CD4-positive, alpha-beta T cell treated with Interleukin-4 for 1 hour (primary cell): ENCODE measurements at regions not wholly inside any gene's neighbourhood (a gene's known extent, or its start where the extent isn't known, plus 50 kb on each side); places are given as distances from the start of the nearest gene placed in this dataset.

Source experiments
- DNase-seq, 2 donors: peaks; one replicate each; pipeline ENCODE4 v3.0.0-alpha.2; 2020 to 2022

GRCh38 chr1:221947731-221948130 is 205.8 kb upstream of the DUSP10 start:
- no peak for DNase-seq

DNA sequence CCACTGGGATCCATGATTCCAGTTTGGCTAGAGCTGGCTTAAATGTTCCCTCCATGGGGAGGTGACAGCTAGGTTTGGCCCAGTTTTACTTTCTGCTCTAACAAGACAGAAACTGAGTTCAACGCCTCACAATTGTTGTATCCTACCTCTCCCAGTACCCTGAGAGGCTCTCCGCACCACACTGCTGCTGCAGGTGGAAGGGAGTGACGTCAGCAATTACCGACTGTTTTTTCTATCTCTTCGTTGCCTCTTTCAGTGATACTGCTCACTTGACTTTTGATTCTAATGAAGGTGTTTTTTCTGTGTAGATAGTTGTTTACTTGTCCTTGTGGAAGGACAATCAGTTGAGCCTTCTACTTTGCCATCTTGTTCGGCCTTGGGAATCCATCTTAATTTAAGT is 204.9 kb upstream of the DUSP10 start:
- no peak for DNase-seq

- DNase-seq: no peak
Measured at GRCh38 chr1:221945669-221946068, 203.8 kb upstream of the DUSP10 start.

DNA sequence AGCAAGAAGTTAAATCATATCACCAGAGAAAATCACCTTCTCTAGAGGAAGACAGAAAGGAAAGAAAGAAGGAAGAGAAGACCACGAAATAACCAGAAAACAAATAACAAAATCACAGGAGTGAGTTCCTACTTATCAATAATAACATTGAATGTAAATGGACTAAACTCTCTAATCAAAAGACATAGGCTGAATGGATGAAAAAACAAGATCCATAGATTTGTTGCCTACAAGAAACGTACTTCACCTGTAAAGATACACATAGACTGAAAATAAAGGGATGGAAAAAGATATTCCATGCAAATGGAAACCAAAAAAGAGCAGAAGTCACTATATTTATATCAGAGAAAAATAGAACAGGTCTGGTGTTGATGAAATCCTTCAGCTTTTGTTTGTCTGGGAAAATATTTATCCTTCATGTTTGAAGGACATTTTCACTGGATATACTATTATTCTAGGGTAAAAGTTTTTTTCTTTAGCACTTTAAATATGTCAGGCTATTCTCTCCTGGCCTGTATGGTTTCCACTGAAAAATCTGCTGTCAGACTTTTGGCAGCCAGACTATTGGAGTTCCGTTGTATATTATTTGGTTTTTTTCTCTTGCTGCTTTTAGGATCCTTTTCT is 202.5 kb upstream of the DUSP10 start:
- DNase-seq: no peak

DNA sequence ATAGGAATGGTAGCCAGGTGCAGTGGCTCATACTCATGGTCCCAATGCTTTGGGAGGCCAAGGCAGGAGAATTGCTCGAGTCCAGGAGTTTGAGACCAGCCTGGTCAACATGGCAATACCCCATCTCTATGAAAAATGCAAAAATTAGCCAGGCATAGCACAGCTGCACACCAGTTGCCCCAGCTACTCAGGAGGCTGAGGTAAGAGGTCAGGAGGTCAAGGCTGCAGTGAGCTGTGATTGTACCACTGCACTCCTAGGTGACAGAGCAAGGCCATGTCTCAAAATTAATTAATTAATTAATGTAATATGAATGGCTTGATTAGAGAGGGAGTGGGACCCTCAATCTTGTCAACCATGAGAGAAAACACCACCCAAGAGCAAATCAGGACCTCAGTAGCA is 198.7 kb upstream of the DUSP10 start:
- no peak for DNase-seq

DNA sequence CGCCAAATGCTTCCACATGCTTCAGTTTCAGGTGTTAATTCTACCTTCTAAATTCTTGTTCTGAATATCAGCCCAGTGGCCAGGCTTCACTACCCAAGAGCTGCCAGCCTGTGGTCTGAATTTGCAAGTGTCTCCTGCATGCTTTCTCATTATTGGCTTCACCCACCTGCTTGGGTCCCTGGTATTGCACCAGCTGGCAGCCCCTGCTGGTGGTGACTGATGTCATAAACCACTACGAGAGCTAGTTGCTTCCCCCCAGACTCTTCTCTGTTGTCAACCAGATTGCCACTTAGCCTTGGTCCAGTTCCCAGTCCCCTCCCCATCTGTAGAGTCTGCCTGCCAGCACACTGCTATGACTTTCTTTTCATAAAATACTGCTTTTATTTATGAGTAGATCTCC is 197.7 kb upstream of the DUSP10 start:
- DNase-seq: peak in 1 of 2 donors; percentile 59

DNA sequence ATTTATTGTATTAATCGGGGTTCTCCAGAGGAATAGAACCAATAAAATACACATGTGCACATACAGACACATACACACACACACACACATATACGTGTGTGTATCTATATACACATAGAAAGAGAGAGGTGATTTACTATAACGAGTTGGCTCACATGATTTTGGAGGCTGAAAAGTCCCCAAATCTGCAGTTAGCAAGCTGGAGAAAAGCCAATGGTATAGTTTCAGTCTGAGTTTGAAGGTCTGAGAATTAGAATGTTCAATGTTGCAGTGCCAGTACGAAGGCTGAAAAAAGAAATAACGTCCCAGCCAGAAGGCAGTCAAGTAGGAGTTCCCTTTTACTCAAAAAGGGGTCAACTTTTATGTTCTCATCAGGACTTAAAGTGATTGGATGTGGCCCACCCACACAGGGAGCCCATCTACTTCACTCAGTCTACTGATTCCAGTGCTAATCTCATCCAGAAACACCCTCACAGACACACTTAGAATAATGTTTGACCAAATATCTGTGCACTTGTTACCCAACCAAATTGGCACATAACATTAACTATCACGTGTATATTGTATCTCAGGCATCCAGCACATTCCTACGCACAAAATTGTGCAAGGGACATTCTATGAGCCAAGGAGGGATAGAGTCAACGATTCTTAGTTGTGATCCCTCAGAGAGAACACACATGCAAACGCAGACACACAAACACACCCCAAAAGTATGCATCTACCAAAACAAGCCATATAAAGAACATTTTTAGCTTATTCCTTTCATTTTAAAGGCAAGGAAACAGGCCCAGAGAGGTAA is 195.5 kb upstream of the DUSP10 start:
- DNase-seq: no peak

DNA sequence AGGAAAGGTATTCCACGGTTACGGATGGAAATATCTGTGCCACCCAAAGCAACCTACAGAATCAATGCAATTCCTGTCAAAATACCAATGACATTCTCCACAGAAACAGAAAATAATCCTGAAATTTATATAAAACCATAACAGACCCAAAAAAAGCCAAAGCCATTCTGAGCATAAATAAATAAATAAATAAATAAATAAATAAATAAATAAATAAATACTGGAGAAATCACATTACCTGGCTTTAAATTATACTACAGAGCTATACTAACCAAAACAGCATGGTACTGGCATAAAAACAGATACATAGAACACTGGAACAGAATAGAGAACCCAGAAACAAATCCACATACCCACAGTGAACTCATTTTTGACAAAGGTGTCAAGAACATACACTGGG is 191.9 kb upstream of the DUSP10 start:
- no peak for DNase-seq

GRCh38 chr1:221926441-221926840 is 184.6 kb upstream of the DUSP10 start:
- no peak for DNase-seq

DNA sequence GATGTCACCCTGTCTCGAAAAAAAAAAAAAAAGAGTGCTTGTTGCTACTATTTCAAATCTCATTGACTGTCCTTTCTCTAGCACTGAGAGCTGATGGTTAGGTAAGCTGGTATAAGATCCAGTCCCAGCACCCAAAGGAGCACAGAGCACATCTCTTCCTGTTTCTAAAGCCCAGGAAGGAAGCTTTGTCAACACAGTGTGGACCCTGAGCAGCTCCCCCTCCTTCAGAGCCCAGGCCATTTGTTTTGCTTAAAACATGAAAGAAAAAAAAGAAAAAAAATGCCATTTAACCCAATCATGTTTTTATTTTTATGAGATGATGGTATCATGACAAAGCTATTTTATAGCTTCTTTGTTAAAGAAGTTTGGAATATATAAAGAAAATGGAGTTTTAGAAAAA is 184.1 kb upstream of the DUSP10 start:
- DNase-seq: no peak

DNA sequence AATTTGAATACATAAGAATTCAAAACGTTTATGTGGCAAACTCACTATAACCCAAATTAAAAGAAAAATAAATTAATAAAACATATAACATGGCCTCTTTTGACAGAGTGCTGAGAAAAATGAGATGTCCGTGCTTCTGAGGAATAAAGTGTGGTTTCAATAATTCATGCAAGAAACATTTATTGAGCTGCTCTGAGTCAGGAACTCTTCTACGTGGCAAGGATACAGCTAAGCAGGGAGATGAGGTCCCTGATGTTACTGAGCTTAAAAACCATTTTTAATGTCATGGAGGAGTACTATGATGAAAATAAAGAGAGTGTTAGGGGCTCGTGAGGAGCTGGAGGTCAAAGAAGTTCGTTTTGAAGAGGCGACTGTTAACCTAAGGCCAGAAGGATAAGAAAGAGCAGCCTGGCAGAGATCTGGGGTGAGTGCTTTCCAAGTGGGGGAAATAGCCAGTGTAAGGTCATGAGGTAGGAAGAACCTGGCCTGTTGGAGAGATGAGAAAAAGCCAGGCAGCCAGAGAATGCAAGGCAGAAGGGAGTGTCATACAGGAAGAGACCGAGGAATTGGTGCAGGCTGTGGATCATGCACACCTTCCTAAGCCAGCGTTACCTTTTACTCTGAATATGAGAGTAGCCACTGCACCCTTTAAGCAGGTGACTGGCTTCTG is 182.2 kb upstream of the DUSP10 start:
- no peak for DNase-seq

DNA sequence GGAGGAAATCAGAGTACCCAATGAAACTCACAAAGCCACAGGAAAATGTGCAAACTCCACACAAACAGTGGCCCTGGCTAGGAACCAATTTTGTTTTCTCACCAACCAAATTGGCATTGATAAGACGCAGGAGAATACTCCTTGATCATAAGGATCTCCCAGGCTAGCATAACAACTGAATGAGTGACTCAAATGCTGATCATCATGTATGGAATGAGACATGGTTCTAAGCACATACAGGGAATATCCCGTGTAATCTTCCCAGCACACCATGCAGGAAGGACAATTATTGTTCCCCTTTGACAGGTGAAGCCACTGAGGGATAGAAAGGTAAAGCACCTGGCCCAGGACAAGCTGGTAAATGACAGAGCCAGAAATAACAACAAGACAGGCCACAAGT is 180.0 kb upstream of the DUSP10 start:
- no peak for DNase-seq

- DNase-seq: no peak
Measured at GRCh38 chr1:221919743-221920142, 177.9 kb upstream of the DUSP10 start.

DNA sequence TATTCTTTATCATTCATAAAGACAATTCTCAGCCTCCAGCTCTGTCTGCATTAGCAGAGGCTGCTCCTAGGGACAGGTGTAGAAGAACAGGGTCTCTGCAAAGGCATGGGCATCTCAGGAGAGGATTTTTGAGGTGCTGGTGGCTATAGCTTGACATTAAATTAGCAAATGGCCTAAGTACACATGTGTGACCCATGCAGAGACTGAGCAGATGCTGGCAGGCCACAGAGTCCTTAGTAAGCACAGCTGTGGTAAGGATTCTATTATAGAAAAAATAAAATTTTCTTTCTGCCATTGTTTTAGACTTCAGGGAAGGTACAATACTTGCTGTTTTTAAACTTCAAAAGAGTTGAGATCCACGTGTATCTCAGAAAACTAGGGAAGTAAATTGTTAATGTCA is 177.5 kb upstream of the DUSP10 start:
- no peak for DNase-seq

DNA sequence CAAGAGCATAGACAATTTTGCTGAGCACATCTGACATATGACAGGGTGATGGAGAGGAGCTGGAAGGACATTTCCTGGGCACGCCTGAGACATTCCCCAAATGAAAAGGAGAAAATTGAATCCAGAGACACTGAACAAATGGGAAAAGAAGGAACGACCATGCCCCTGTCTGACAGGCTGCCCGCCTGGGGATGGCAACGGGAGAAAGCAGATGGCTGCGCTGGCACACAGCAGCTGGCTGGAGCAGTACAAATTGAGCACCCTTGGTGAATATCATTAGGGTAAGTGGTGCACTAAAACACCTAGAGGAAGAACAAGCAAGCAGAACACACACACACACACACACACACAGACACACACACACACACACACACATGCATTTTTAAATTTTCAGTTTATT is 174.3 kb upstream of the DUSP10 start:
- no peak for DNase-seq

GRCh38 chr1:221915764-221916163 is 173.9 kb upstream of the DUSP10 start:
- no peak for DNase-seq

- no peak for DNase-seq
Measured at GRCh38 chr1:221913351-221913892, 171.5 kb upstream of the DUSP10 start.

DNA sequence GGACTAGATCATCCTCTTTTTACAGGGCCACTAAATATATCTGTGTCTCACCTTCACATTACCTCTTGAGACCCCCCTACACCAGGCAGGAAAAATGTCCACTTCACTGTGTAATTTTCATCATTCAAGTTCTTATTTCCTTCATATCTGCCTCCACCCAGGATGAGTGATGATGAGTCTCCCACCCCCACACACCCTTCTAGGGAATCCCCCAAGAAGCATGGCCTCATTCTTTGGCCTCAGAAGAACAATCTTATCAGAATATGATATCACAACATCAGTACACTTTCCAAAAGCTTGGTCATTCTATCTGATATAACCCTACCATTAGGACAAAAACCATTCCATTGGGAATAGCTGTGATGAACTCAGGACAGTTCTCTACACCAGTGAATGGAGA is 170.3 kb upstream of the DUSP10 start:
- DNase-seq: no peak

DNA sequence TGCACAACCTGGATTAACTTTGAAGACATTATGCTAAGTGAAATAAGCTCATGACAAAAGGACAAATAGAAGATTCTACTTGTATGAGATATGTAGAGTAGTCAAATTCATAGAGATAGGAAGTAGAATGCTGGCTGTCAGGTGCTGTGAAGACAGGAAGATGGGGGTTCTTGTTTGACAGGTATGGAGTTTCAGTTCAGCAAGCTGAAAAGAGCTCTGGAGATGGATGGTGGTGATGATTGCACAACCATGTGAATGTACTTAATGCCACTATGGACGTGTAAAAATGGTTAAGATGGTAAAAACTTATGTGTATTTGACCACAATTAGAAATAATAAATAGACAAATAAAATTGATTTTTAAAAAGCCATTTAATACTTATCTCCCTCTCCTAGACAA is 169.8 kb upstream of the DUSP10 start:
- no peak for DNase-seq

- no peak for DNase-seq
Measured at GRCh38 chr1:221910222-221910621, 168.3 kb upstream of the DUSP10 start.

DNA sequence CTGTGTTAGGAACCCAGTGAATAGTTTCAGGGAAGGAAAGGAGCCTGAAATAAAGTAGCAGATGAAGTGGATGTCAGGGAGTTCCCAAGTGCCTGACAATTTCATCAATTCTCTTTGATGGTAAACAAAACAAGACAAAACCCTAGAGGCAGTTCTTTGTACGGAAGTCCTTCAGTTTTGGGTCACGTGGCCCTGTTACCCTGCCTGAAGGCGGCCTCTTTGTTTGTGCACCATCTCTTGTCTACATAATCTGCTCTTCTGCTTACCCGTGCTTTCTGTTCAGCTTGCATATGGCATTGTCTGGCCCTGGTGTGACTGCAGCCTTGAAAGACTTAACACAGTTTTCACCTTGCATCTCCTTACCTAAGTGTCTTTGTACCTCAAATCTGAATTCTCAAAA is 166.7 kb upstream of the DUSP10 start:
- no peak for DNase-seq

DNA sequence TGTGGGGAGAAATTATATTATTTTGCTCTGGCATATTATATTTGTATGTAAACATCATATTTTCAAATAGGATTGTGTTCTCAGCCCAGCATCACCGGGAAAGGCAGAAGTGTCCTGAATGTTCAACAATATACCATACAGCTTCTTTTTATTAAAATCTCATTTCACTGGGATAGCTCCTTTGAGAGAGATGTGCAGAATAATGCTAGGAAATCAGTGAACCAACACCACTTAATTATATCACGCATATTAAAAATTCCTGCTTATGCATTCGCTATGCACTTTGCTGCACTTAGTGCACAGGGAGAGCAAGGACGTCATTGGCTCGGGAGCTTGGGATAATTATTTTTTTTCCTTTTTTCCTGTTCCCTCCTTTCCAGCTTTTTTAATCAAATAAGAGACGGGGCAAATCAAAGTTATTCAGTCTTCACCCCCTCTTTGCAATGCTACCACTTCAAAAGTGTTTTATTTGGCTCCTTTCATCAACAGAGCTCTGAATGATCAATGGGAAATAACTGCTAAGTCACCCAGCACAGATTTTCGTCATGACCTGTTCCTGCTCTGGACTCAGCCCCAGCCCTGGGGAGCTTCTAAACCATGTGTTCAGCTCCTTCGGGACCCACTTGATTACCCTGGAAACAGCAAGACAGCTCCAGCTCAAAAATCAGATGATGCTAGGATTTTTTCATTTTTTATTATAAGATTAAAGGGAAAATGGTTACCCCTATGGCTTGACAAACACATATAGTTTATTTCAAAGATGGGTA is 165.5 kb upstream of the DUSP10 start:
- no peak for DNase-seq

DNA sequence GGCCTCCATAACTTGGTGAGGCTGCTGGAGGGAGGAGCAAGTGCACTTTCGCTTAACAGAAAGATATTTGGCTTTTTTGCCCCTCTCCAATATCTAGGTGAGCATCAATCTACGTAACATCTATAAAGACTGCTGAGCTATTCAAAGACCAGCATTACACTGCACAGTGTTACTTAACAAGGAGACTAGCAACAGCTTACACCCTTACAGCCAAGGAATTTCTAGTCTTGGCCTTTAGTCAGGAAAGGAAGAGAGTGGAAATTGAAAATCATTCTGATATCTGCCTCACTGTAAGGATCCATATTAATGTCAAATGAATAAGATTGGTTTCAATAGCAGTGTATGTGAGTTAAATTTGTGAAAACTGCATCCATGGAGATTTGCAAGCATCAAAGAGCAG is 163.9 kb upstream of the DUSP10 start:
- DNase-seq: no peak
